ENCODE measurements at regions not wholly inside any gene's neighbourhood (a gene's known extent, or its start where the extent isn't known, plus 50 kb on each side); places are given as distances from the start of the nearest gene placed in this dataset.

DNA sequence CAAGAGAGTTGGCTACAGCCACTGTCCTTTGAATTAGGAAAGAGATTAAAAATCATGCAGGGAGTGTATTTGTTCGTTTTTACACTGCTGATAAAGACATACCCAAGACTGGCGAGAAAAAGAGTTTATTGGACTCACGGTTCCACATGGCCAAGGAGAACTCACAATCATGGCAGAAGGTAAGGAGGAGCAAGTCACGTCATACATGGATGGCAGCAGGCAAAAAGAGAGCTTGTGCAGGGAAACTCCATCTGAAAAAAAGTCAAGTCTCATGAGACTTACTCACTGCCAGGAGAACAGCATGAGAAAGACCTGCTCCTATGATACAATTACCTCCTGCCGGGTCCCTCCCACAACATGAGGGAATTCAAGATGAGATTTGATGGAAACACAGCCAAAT is 1595.2 kb downstream of the KCNT2 start:
- peaks cover 15% of the 10 kb centered on the region for H3K9me3 Mint-ChIP-seq
- TF ChIP-seq, protein P1, sequence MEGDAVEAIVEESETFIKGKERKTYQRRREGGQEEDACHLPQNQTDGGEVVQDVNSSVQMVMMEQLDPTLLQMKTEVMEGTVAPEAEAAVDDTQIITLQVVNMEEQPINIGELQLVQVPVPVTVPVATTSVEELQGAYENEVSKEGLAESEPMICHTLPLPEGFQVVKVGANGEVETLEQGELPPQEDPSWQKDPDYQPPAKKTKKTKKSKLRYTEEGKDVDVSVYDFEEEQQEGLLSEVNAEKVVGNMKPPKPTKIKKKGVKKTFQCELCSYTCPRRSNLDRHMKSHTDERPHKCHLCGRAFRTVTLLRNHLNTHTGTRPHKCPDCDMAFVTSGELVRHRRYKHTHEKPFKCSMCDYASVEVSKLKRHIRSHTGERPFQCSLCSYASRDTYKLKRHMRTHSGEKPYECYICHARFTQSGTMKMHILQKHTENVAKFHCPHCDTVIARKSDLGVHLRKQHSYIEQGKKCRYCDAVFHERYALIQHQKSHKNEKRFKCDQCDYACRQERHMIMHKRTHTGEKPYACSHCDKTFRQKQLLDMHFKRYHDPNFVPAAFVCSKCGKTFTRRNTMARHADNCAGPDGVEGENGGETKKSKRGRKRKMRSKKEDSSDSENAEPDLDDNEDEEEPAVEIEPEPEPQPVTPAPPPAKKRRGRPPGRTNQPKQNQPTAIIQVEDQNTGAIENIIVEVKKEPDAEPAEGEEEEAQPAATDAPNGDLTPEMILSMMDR (IDR thresholded peaks at IDR 0.05; ENCODE audit: unreplicated experiment in 3 of 3), result no peak
- no peak overlapping the region for H3K4me3 Mint-ChIP-seq
- H3K36me3 Mint-ChIP-seq (ENCODE audit: low read depth), result no peaks in the 10 kb centered on the region
- no peak overlapping the region for H3K27ac Mint-ChIP-seq
- no peaks in the 10 kb centered on the region for H3K4me1 Mint-ChIP-seq
- H3K27me3 Mint-ChIP-seq (ENCODE audit: low read depth), result no peaks in the 10 kb centered on the region

DNA sequence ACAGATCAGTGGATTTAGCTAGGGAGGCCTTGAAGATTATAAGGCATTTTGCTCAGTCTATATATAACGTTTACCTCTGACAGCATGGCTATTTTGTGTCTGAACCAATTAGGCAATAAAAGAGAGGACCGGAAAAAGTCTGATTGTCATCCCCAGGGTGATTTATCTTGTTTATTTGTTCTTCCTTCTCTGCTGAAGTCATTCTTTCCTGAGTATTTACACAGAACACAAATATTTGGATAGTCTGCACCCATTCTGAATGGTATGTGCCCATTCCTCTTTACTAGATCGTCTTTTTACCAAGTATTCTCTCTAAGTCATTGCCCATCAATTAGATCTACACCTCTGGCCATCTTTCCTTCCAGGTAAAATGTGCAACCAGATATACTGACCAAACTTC is 1602.9 kb downstream of the KCNT2 start:
- no peaks in the 10 kb centered on the region for H3K9me3 Mint-ChIP-seq
- TF ChIP-seq, protein P1 (IDR thresholded peaks at IDR 0.05; ENCODE audit: unreplicated experiment in 3 of 3), result no peak
- no peak overlapping the region for H3K4me3 Mint-ChIP-seq
- H3K36me3 Mint-ChIP-seq (ENCODE audit: low read depth), result no peaks in the 10 kb centered on the region
- H3K27ac Mint-ChIP-seq, result no peak overlapping the region
- no peaks in the 10 kb centered on the region for H3K27me3 Mint-ChIP-seq (ENCODE audit: low read depth)
- H3K4me1 Mint-ChIP-seq, result no peaks in the 10 kb centered on the region

DNA sequence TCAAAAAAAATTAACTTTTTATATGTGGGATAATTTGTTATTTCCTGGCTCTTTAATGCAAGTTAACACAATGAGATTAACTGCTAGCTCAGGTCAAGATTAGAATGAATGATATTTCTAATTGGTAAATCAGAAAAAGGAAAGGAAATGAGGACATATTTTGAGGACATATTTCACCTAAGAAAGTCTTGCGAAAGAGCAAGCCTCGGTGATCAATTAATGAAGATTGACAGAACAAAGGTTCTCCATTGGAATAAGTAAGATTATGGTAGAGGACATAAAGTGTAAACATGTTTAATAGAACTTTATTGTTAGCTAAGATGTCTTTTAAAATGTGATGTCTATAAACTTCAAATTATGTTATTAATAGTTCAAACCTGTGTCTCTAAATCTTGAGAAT is 1617.8 kb downstream of the KCNT2 start:
- H3K4me3 Mint-ChIP-seq, result no peak overlapping the region
- H3K4me1 Mint-ChIP-seq, result no peaks in the 10 kb centered on the region
- no peaks in the 10 kb centered on the region for H3K36me3 Mint-ChIP-seq (ENCODE audit: low read depth)
- H3K9me3 Mint-ChIP-seq, result no peaks in the 10 kb centered on the region
- TF ChIP-seq, protein P1 (IDR thresholded peaks at IDR 0.05; ENCODE audit: unreplicated experiment in 3 of 3), result no peak
- no peaks in the 10 kb centered on the region for H3K27me3 Mint-ChIP-seq (ENCODE audit: low read depth)
- no peak overlapping the region for H3K27ac Mint-ChIP-seq

DNA sequence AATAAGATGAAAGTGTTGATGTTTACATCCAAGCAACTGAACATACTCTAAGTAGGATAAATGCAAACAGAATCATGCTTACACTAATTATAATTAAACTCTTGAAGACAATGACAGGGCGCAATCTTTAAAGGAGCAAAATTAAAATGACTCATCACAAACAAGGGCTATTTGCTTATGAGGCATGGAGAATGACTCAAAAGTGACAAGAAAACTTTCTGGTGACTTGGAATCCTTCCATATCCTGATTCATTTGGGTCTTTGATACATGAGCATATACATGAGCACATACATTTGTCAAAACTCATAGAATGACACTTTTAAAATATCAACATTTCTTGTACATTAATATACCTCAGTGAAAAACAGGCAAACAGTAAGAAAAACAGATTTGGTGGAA is 1632.3 kb downstream of the KCNT2 start:
- no peak overlapping the region for H3K27ac Mint-ChIP-seq
- H3K36me3 Mint-ChIP-seq (ENCODE audit: low read depth), result no peaks in the 10 kb centered on the region
- H3K27me3 Mint-ChIP-seq (ENCODE audit: low read depth), result no peaks in the 10 kb centered on the region
- no peak overlapping the region for H3K4me3 Mint-ChIP-seq
- no peaks in the 10 kb centered on the region for H3K4me1 Mint-ChIP-seq
- TF ChIP-seq, protein P1 (IDR thresholded peaks at IDR 0.05; ENCODE audit: unreplicated experiment in 3 of 3), result no peak
- no peaks in the 10 kb centered on the region for H3K9me3 Mint-ChIP-seq

DNA sequence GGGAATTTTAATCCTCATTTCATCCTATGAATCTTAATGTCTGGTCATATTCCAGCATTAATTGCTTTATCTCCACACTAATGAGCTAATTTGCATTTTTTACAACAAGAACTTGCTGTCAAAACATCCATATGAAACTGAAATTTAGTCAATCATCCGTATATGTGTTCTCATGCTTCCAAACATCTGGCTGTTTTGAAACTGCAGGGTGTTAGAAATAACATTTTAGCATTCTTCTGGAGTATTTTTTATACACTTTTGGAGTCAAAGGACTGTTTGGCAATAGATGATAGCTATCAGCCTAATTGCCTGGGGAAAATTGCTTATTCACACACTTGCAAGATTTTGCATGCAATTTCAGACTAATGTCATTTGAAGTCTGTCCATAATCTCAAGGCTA is 1639.3 kb downstream of the KCNT2 start:
- Mint-ChIP-seq H3K36me3 (ENCODE audit: low read depth) (no peaks in the 10 kb centered on the region), H3K4me3 (no peak overlapping the region), H3K27ac (no peak overlapping the region), H3K27me3 (ENCODE audit: low read depth) (no peaks in the 10 kb centered on the region), H3K4me1 (no peaks in the 10 kb centered on the region), H3K9me3 (no peaks in the 10 kb centered on the region)
- TF ChIP-seq, protein P1 (IDR thresholded peaks at IDR 0.05; ENCODE audit: unreplicated experiment in 3 of 3), result no peak

DNA sequence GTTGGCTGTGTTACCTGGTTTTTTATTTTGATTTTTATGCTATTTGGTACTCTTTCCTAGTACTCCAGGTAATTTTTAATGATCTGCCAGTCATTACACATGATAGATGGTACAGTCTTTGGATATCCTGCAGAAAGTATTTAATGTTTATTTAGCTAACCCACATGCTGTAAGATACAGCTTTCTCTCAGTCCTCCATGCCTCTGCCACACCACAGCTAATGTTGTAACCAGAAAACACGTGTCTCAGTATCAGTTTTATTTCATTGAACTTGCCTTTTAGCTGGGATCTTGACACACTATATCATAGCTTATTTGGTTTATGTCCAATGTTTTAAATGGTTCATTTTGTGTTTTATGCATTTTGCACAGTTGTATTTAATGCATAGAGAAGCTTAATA is 1648.4 kb downstream of the KCNT2 start:
- Mint-ChIP-seq H3K4me3 (no peak overlapping the region), H3K36me3 (ENCODE audit: low read depth) (no peaks in the 10 kb centered on the region), H3K9me3 (no peaks in the 10 kb centered on the region), H3K27ac (no peak overlapping the region), H3K27me3 (ENCODE audit: low read depth) (no peaks in the 10 kb centered on the region), H3K4me1 (no peaks in the 10 kb centered on the region)
- TF ChIP-seq, protein P1 (IDR thresholded peaks at IDR 0.05; ENCODE audit: unreplicated experiment in 3 of 3), result no peak
